Kidney tubule cell (primary cell): ENCODE measurements at regions not wholly inside any gene's neighbourhood (a gene's known extent, or its start where the extent isn't known, plus 50 kb on each side); places are given as distances from the start of the nearest gene placed in this dataset.
"Not testable (repeated sequence)": the region's sequence is repeated elsewhere in the genome, so short reads cannot be mapped to it uniquely, and the experiment has no call there.

ENCODE experiments used
- DNase-seq: peaks from one replicate; pipeline ENCODE4 v3.0.0-alpha.2; 2018; ENCODE audit warnings: low spot score

DNA sequence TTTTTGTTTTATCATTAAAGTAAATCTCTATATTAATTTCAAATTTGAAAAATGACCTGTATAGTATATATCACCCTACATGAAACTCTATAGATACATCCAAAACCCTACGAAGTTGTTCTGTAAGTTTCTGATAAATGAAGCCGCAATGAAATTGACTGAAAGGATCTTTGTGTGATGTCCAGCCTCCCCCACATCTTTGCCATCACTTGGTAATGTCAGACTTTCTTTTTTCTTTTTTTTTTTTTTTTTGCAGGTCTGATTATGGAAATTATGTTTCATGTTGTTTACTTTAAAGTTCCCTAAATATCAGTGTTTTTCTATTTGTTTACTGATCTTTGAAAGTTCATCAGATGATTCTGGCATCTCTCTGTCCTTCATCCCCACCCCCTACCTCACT lies 155.6 kb upstream of the CDH4 start:
- no peak for DNase-seq

DNA sequence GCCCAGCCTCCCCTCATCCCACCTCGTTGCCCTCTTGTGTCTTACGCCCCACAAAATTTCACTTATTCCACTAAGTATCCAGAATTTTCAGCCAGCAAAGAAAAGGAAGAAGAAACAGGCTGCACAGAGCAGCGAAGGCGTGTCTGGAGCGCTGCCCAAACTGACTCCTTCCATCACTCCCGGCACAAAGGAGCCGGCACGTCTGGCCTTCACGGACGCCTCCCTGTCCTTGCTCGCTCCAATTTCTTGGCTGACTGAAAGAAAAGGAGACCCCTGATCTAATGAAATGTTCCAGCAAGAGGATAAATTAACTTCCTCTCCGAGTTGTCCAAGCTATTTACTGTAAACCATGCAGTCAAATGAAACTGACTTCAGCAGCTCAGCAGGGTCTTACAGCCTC lies 152.3 kb upstream of the CDH4 start:
- DNase-seq: no peak

DNA sequence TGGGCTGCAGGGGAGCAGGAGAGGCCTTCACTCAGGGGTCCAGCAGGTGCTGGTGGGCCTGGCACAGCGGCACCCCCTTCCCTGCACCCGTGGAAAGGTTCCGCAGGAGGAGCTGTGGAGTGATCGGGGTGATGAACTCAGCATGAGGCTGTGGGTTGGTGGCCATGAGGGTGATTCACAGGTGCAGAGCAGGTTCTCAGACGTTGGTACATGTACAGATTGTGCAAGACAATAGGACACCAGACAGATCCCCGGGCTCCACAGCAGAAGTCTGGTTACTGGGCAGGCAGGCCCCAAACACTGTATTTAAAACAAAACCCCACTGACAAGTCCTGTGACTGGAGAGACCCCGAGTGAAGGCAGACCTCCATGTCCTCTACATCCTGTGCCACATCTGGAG lies 151.6 kb upstream of the CDH4 start:
- DNase-seq: no peak

DNA sequence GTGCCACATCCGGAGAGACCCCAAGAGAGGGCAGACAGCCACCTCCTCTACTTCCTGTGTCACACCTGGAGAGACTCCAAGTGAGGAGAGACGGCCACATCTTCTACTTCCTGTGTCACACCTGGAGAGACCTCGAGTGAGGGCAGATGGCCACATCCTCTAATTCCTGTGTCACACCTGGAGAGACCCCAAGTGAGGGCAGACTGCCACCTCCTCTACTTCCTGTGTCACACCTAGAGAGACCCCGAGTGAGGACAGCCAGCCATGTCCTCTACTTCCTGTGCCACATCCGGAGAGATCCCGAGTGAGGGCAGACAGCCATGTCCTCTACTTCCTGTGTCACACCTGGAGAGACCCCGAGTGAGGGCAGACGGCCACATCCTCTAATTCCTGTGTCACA lies 150.7 kb upstream of the CDH4 start:
- DNase-seq: not testable (repeated sequence)

DNA sequence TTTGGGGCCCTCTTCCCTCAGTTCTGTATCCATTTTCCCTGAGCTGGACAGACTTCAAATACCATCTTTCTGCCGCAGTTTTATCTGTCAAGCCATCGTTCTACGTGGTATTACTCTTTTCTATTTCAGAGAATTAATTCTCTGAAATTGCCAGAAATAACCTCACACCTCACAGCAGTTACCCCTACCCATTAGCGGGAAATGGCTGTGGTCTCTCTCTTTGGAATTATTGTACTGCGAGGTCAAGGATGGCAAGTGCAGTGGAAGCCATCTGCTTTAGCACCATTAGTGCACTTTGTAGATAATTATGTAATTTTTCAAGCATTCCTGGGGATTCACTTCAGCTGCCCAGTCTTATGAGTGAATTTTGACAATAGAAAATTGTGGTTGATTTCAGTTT lies 147.8 kb upstream of the CDH4 start:
- no peak for DNase-seq

DNA sequence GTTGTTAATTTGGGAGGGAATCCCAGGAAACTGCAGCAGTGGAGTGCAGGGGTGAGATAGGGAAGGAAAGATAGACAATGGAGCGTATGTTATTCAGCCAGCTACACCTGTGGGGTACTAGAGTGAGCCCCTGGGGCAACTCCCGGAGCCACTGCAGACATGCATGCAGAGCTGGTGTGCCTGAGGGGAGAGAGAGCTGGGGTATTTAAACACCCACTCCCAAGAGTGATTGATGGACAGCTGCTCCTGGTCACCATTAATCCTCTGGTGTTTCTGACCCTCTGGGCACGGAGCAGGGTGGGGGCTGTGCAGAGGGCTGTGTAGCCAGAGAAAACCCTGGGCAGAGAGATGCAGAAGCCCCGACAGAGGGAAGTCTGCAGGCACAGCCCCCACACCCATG lies 146.7 kb upstream of the CDH4 start:
- DNase-seq: no peak

DNA sequence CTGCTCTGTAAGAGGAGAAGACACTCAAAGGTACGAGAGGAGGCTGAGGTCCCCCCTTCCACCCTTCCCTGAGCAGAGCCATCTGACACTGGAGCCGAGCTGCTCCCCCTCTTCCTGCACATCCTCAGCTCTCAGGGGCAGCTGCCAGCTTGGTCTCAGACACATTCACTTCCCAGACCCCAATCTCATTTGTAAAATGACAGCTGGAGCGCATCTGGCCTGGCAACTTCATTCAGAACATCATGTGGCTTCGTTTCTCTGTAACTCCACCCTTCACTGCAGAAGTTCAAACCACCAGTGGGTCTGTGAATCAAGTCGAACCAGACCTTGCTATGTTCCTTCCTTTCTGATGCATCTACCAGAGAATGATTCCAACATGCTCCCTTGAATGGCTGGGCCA lies 145.6 kb upstream of the CDH4 start:
- DNase-seq: no peak

DNA sequence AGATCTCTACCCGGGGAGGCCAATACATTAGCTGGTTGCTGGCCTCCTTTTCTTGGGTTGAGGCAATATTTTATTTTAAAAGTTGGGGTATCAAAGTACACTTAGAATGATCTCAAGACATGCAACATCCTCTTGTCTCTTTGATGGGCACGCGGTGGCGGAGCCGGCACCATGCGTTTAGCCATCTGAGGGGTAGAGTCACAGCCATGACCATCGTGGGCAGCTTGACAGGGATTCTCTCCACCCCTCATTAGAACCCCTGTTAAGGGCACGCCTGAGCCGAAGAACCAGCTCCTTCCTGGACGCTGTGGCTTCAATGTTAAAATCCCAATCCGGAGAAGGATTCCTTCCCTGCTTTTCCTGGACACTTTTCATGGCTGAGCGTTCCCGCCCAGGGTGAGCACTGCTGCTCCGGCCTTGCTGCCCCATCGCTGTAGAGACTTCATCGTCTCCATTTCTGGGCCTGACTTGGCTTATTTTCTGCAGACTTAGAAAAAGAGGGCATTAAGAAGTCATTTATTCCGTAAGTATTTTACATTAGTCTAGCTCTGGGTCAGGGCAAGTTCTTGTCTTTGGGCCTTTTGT lies 142.7 kb upstream of the CDH4 start:
- DNase-seq: no peak

DNA sequence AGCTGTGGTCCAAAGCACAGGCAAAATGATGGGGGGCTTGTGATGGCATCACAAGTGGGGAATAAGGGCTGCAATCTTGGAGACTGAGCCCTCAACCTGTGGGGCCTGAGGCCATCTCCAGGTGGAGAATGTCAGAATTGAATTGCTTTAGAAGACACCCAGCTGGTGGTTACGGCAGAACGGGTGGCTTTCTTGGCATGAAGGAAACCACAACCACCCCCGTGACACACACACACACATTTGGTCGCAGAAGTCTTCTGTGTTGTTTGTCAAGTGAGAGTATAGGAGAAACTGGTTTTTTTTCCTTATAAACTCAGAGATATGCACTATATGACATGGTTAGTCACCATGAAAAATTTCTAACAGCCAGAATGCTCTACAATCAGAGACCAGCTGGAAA lies 139.5 kb upstream of the CDH4 start:
- DNase-seq: no peak

DNA sequence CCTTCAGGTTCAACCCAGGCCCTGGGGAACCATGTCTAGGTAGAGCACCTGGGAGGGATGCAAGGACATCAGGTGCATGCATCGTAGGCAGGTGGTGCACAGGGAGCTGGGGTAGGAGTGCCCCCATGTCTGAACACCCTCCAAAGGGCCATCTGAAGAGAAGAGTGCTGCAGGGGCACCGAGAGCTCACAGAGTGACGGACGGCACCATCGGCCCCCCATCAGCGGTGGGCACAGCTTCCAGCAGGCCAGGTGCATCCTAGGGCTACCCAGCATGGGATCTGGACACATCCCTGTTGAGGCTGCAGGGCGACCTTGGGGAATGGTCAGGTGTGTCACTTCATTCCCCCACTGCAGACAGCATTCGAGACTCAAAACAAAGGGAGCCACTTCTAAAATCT lies 138.3 kb upstream of the CDH4 start:
- DNase-seq: no peak

DNA sequence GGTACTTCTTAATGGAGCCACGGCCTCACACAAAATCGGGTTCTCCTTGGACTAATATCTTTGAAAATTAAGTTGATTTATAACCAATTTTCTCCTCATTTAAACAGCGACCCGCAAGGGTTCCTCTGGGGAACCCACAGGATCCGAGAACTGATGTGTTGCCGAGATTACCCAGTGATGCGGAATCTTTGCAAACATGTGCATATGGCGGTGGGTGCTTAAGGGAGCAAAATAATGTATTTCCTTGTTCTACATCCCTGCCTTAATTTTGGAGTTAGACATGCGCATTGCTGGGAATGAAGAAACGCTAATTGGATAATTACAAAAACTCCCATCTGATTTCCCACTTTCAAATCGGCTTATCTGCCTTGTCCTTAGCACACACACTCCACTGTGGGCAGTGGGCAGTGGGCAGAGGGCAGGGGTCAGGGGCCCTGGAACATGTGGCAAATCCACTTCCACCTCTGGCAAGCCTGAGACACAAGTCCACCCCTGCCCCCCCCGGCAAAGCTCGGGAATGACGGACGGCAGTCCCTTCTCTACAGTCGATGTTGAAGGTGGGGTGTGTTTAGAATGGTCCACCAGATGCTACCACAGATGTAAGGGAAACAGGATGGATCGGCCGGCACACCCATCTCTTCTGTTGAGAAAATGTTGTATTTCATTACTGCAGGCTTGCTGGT lies 137.4 kb upstream of the CDH4 start:
- no peak for DNase-seq

DNA sequence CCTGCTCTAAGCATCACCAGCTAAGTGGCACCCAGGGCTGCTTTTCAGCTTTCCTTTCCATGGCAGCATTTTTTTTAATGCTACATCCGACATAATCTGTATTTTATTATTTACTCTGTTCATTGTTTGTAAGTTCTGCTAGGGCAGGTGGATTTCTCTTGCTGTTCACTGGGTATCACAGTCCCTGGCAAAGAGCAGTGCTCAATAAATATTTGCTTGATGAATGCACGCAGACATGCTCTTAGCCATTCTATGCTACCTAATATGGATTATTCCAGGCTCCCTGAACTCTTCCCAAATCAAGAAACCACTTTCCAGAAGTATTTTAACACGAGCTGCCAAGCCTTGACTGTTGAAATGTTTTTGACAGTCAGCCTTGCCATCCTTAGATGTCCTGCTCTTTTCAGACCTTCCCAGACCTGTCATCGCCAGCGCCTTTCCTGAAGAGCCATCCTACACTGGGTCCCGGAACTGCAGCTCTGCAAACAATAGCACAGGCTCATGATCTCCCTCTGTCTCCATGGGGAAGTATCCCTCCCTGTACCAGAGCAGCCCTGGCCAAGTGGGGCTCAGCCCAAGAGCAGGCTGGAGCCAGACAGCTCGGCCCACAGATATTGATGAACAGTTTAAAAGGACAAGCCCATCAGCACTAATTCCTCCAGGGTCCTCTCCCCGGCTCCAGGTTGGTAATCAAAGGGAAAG lies 136.5 kb upstream of the CDH4 start:
- no peak for DNase-seq

DNA sequence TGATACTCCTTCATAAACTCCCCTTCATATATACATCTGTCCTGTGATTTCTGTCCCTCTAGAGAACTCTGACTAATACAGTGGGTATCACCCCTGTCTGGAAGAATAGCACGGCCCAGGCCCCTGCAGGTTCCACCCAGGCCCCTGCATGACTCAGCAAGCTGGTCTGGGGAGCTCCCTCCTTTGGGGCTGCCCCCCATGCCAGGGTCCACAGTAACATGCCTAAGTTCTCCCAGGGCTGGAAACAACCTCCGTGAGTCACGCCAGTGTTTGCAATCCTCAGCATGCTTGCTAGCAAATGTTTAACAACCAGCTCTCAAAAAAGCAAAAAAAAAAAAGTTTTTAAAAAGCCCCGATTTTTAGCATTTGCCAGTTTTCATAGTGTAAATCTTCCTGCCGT lies 134.3 kb upstream of the CDH4 start:
- DNase-seq: peak; percentile 95

DNA sequence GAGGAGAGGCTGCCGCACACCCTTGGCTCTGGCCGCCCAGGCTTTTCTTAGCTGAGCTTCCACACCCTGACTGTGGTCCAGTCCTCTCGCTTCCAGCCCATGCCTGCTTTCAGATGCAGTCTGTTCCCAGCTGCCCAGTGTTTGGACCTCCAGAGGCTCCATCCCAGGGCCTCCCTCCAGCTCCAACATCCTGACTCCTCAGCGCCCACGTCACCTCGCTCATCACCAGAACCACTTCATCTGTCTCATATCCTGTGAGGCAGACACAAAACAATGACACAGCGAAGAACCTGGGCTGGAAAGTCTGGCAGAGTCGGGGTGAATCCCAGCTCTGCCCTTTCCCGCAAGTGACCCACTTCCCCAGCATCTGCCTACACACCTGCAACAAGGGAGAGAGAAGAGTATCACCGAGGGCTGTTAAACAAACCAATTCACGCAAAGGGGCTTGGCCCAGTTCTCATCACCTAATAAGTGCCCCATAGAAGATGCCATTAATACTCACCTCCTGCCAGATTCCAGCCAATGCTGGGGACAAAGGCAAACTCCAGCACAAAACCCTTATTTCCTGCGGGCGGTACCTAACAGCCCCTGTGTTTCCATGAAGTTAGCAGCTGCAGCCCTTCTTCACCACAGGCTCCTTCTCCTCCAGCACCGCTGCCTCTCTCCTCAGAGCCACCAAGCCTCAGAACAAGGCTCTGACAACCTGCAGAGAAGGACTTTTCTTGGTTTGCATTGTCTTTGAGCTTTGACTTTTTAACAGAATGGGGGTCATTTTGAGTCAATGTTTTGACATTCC lies 133.4 kb upstream of the CDH4 start:
- peak; percentile 89 for DNase-seq

DNA sequence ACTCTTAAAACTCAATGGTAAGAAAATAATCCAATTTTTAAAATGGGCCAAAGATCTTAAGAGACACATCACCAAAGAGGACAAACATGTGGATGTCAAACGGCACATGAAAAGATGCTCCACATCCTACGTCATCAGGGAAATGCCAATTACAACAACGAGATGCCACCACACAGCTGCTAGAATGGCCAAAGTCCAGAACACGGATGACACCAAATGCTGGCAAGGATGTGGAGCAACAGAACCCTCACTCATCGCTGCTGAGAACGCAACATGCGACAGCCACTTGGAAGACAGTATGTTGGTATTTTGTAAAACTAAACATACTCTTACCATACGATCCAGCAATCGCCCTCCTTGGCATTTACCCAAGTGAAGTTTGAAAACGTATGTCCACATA lies 132.8 kb upstream of the CDH4 start:
- DNase-seq: no peak

DNA sequence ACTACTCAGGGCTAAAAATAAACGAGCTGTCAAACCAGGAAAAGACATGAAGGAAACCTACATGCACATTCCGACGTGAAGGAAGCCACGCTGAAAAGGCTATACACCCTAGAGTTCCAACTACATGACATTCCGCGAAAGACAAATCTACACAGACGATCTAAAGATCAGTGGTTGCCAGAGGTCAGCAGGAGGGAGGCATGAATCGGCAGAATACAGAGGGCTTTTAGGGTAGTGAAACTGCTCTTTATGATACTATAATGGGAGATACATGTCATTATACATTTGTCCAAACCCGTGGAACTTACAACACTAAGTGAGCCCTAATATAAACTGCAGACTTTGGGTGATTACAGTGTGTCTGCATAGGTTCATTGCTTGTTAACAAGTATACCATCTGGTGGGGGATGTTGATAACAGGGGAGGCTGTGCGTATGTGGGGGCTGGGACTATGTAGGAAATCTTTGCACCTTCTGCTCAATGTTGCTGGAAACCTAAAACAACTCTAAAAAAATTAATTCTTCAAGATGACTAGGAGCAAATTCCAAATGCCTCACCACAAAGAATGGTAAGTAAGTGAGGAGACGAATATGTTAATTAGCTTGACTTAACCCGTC lies 132.2 kb upstream of the CDH4 start:
- DNase-seq: no peak

DNA sequence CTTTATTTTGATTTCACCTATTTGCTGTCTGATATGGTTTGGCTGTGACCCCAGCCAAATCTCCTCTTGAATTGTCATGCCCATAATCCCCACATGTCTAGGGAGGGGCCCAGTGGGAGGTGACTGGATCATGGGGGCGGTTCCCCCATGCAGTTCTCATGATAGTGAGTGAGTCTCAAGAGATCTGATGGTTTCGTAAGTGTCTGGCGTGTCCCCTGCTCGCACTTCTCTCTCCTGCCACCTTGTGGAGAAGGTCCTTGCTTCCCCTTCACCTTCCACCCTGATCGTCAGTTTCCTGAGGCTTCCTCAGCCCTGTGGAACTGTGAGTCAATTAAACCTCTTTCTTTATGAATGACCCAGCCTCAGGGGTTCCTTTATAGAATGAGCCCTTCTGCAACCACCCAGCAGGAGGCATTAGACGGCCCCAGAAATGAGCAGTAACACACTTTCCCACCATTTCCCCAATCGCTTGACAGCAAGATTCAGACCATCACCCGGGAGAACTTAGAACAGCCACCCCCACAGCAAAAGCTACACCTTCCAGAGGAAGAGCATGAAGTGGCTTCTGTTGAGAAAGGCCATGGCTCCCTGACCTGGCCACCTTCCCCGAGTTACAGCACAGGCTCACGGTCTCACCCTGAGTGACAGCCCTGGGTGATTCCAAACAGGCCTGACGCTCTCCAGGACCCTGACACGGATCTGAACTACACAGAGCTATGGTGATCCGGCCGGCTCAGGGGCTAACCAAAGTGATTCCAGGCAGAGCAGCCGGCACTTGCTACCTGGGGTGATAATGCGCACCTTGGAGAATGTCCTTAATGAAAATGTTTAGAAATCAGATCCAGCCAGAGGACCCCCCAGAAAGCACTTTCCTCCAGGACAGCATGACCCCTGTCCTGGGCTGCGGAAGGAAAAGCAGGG lies 131.2 kb upstream of the CDH4 start:
- DNase-seq: peak; percentile 88

DNA sequence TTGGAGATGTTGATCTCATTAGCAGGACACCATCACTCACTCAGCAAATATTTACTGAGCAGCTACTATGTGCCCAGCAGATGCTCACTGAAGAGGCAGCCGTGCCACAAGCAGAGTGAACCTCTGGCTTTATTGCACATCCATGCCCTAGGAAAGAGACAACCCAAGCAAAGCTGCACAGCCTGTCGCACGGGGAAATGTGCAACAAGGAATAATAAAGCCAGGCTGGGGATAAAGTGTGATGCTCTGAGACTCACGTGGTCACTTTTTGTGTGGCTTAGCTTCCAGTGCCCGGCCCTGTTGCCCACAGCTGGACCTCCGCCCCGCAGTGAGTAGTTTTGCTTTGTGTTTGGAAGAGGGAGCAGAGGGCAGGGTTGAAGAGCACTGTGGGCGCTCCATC lies 130.4 kb upstream of the CDH4 start:
- no peak for DNase-seq

DNA sequence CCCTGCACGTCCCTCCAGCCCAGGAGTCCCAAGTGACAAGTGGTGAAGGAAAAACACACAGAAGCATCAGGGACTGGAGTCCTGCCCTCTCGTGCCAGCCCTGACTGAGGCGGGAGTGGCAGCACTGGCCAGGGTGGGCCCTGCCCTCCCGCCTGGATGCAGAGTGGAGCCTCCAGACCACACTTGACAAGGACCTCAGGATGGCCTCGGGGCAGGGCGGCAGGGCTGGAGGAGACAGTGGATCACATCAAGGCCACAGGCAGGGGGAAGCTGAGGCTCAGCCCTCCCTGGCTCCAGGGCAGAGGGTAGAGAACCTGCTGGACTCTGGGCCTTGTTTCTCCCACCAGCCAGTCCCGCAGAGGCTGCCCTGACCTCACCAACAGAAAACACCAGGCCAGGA lies 128.8 kb upstream of the CDH4 start:
- DNase-seq: no peak

DNA sequence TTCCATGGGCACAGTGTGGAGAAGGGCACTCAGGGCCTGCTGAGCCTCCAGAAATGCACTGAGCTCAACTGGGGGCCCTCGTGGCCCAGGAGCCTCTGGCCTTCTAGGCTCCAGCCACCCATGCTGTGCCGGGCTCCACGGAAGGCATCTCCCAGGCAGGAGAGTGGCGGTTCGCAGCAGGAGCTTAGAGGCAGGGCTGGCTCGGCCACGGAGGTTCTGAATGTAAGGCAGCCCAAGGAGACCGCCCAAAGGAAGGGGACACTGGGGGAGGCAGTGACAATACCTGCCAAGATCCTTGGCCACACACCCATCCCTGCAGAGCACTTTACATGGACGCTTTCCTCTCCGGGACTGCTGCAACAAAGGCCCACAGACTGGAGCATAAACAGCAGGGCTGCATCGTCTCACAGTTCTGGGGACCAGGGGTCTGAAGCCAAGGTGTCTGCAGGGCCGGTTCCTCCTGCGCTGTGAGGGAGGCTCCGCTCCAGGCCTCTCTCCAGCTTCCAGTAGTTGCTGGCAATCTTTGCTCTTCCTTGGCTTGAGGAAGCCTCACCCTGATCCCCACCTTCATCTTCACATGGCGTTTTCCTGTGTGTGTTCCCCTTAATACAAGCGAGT lies 128.2 kb upstream of the CDH4 start:
- DNase-seq: no peak

DNA sequence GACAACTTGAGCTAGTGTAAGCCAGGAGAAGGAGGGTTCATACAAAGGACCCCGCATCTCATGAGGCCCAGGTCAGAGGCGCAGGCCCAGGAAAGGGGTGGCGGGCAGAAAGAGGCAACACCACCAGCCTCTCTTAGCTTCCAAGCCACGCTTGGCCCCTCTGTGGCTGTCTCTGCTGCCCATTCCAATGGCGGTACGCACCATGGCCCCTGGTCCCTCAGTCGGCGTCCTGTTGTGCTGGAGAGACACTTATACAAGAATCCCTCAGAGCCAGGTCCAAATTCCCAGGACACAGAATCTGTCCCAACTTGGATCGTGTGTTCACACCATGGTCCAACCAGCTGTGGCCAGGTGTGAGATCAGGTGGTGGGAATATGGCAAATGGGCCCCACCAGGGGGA lies 127.0 kb upstream of the CDH4 start:
- DNase-seq: no peak
